ENCODE measurements at regions not wholly inside any gene's neighbourhood (a gene's known extent, or its start where the extent isn't known, plus 50 kb on each side); places are given as distances from the start of the nearest gene placed in this dataset.

DNA sequence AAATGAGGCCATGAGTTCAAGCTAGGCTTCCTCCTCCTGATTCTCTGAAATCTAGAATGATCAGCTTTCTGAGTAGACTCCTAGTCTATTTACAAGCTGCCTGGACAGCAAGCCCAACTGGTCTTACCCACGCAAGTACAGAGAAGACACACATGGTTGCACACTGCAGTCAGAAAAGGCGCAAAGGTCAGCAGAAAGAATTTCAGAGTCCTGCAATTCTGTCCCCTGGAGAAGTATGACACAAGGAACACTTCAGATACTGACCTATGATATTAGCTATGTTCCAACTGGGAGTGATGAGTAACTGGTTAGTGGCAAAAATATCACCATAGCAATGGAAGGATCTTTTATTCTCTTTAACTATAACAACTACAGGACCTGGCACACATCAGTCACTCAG is 336.1 kb upstream of the PKDCC start:
- H3K27me3 ChIP-seq: no peaks in the 10 kb centered on the region
- H3K9me3 ChIP-seq: no peaks in the 10 kb centered on the region
- TF ChIP-seq, protein P1, sequence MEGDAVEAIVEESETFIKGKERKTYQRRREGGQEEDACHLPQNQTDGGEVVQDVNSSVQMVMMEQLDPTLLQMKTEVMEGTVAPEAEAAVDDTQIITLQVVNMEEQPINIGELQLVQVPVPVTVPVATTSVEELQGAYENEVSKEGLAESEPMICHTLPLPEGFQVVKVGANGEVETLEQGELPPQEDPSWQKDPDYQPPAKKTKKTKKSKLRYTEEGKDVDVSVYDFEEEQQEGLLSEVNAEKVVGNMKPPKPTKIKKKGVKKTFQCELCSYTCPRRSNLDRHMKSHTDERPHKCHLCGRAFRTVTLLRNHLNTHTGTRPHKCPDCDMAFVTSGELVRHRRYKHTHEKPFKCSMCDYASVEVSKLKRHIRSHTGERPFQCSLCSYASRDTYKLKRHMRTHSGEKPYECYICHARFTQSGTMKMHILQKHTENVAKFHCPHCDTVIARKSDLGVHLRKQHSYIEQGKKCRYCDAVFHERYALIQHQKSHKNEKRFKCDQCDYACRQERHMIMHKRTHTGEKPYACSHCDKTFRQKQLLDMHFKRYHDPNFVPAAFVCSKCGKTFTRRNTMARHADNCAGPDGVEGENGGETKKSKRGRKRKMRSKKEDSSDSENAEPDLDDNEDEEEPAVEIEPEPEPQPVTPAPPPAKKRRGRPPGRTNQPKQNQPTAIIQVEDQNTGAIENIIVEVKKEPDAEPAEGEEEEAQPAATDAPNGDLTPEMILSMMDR (IDR thresholded peaks at IDR 0.05): no peak
- no peak for TF ChIP-seq POLR2A (IDR thresholded peaks at IDR 0.05)
- 88 to 93% methylated on average over 2 of the region's 2 CpGs for WGBS, 2 donors
- no peak overlapping the region for H3K4me3 ChIP-seq
- no peaks in the 10 kb centered on the region for H3K36me3 ChIP-seq
- no peak overlapping the region for H3K27ac ChIP-seq
- DNase-seq: no peak
- intact Hi-C loops (cut with DNase I): no loop called here
- H3K4me1 ChIP-seq: no peaks in the 10 kb centered on the region

DNA sequence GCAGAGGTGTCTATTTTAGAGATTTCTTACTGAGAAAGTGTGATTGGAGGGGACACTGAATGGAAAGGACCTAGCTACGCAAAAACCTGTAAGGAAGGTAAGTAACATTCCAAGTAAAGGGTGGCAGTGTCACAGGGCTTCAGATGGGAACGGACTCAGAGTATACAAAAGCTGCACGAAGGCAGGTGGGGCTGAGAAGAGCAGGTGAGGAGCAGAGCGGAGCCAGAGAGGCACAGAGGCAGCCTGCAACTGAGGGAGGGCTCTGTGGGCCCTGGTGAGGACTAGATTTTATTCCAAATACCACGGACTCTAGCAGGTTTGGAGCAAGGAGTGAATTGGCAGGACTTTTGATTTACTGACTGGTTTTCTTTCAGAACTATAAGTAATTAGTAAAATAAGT is 331.3 kb upstream of the PKDCC start:
- no peak for DNase-seq
- TF ChIP-seq, protein P1 (IDR thresholded peaks at IDR 0.05): no peak
- TF ChIP-seq POLR2A (IDR thresholded peaks at IDR 0.05): no peak
- no peaks in the 10 kb centered on the region for H3K36me3 ChIP-seq
- intact Hi-C loops (cut with DNase I): no loop called here
- H3K9me3 ChIP-seq: no peaks in the 10 kb centered on the region
- 80 to 82% methylated on average over 5 of the region's 5 CpGs for WGBS, 2 donors
- H3K4me1 ChIP-seq: no peaks in the 10 kb centered on the region
- no peak overlapping the region for H3K27ac ChIP-seq
- no peak overlapping the region for H3K4me3 ChIP-seq
- no peaks in the 10 kb centered on the region for H3K27me3 ChIP-seq

GRCh38 chr2:41717839-41718238 is 330.0 kb upstream of the PKDCC start:
- no peak for DNase-seq
- no peak overlapping the region for H3K4me3 ChIP-seq
- TF ChIP-seq, protein P1 (IDR thresholded peaks at IDR 0.05): no peak
- TF ChIP-seq POLR2A (IDR thresholded peaks at IDR 0.05): no peak
- no peaks in the 10 kb centered on the region for H3K27me3 ChIP-seq
- intact Hi-C loops (cut with DNase I): no loop called here
- peaks cover 0 to 4% (median 0%) of the 10 kb centered on the region in 3 donors for H3K4me1 ChIP-seq
- no peaks in the 10 kb centered on the region for H3K9me3 ChIP-seq
- WGBS, 2 donors: 30 to 45% methylated on average over 1 of the region's 1 CpG
- H3K36me3 ChIP-seq: no peaks in the 10 kb centered on the region
- no peak overlapping the region for H3K27ac ChIP-seq

- Histone ChIP-seq H3K4me1 (peaks cover 0 to 6% (median 0%) of the 10 kb centered on the region in 3 donors), H3K4me3 (no peak overlapping the region), H3K27me3 (no peaks in the 10 kb centered on the region), H3K36me3 (no peaks in the 10 kb centered on the region), H3K9me3 (no peaks in the 10 kb centered on the region), H3K27ac (no peak overlapping the region)
- 29 to 38% methylated on average over 1 of the region's 1 CpG for WGBS, 2 donors
- no peak for TF ChIP-seq POLR2A (IDR thresholded peaks at IDR 0.05)
- TF ChIP-seq, protein P1 (IDR thresholded peaks at IDR 0.05): no peak
- intact Hi-C loops (cut with DNase I): no loop called here
- DNase-seq: no peak
These were observed 329.1 kb upstream of the PKDCC start for GRCh38 chr2:41718705-41719104.

- no peak for TF ChIP-seq POLR2A (IDR thresholded peaks at IDR 0.05)
- TF ChIP-seq, protein P1 (IDR thresholded peaks at IDR 0.05): no peak
- intact Hi-C loops (cut with DNase I): no loop called here
- no peaks in the 10 kb centered on the region for H3K9me3 ChIP-seq
- H3K36me3 ChIP-seq: no peaks in the 10 kb centered on the region
- H3K4me1 ChIP-seq: peaks cover 0 to 6% (median 0%) of the 10 kb centered on the region in 3 donors
- H3K27ac ChIP-seq: no peak overlapping the region
- no peak overlapping the region for H3K4me3 ChIP-seq
- no peaks in the 10 kb centered on the region for H3K27me3 ChIP-seq
- DNase-seq: no peak
- 88 to 96% methylated on average over 6 of the region's 6 CpGs for WGBS, 2 donors
These were observed 328.1 kb upstream of the PKDCC start for GRCh38 chr2:41719756-41720155.

Measured in esophagus squamous epithelium (tissue), 5 donors.